ENCODE measurements at regions not wholly inside any gene's neighbourhood (a gene's known extent, or its start where the extent isn't known, plus 50 kb on each side); places are given as distances from the start of the nearest gene placed in this dataset.

DNA sequence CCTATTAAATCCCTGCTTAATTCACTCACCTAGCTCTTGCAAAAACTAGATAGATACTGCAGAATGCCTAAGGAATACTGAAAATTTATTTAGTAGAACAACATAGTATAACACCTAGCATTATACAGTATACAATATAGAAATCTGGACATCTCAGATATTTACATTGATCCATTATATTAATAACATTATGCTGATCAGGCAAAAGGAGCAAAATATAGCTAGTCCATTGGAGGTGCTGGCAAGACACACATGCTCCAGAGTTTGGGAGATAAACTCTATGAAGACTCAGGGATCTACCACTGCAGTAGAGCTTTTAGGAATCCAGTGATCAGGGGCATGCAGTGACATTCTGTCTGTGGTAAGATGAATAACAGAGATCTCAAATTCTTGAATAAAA is 357.6 kb downstream of the TBC1D4 start:
- Histone ChIP-seq H3K9me3 (replicated peaks) (no peaks in the 10 kb centered on the region), H3K4me3 (no peak overlapping the region), H3K27ac (no peak overlapping the region), H3K27me3 (no peaks in the 10 kb centered on the region), H3K36me3 (no peaks in the 10 kb centered on the region), H3K4me1 (no peaks in the 10 kb centered on the region)
- DNase-seq, result no peak

DNA sequence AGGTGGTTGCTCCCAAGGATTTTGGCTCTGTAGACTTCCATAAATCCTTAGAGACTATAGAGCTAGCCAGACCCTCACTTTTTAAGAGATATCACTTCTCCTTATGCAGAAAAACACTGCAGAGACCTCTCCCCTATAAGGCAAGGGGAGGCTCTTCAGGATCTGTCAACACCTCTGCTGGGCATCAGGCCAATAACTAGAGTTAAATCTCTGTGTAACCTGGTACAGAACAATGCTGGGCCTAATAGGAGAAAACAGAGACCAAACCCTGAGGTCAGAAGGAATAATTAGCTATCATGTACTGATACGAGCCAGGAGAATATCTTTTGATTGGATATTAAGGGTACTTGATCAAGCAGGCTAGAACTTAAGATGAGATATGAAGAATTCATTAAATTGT is 358.5 kb downstream of the TBC1D4 start:
- H3K36me3 ChIP-seq, result no peaks in the 10 kb centered on the region
- no peaks in the 10 kb centered on the region for H3K4me1 ChIP-seq
- H3K27me3 ChIP-seq, result no peaks in the 10 kb centered on the region
- no peak overlapping the region for H3K4me3 ChIP-seq
- H3K9me3 ChIP-seq (replicated peaks), result no peaks in the 10 kb centered on the region
- H3K27ac ChIP-seq, result no peak overlapping the region
- DNase-seq, result no peak

DNA sequence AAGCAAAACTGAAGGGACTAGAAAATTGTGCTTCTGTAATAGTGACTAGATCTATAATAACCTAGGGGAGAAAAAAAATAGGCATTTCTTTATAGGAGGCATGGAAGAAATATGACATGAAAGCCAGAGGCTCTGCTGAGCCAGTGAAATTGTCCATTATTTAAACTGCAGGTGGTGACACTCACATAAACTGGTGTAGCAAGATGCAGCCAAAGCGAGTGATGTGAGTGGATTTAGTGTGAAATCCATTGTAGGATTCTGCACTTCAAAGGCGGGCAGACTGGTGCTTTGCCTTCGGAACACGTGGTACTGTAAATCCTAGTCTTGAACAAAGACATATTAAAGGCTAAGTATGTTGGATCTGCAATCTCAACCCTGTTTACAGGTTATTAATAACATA is 361.9 kb downstream of the TBC1D4 start:
- Histone ChIP-seq H3K27me3 (no peaks in the 10 kb centered on the region), H3K27ac (no peak overlapping the region), H3K36me3 (no peaks in the 10 kb centered on the region), H3K4me3 (no peak overlapping the region), H3K9me3 (replicated peaks) (no peaks in the 10 kb centered on the region), H3K4me1 (no peaks in the 10 kb centered on the region)
- no peak for DNase-seq

- Histone ChIP-seq H3K36me3 (no peaks in the 10 kb centered on the region), H3K4me3 (no peak overlapping the region), H3K27me3 (no peaks in the 10 kb centered on the region), H3K27ac (no peak overlapping the region), H3K9me3 (replicated peaks) (no peaks in the 10 kb centered on the region), H3K4me1 (no peaks in the 10 kb centered on the region)
- DNase-seq, result no peak
These were observed 366.8 kb downstream of the TBC1D4 start for GRCh38 chr13:75115171-75115570.

DNA sequence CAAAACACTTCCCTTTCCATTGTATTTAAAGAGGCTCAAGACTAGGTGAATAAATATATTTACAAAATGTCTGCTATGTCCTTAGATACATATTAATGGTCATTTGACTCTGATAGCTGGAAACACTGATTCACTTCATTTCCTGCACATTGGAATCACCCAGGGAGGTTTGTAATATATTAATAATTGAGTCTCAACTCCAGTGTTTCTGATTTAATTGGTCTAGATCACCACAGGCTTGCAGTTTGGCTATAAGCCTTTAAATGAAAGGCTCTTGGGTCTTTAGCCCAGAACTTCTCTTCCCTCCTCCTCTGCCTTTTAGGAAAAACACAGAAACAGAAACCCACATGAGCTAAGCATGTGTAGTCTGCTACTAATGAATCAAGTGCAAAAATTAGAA is 378.0 kb downstream of the TBC1D4 start:
- no peaks in the 10 kb centered on the region for H3K4me1 ChIP-seq
- H3K36me3 ChIP-seq, result no peaks in the 10 kb centered on the region
- H3K27ac ChIP-seq, result no peak overlapping the region
- no peak for DNase-seq
- H3K27me3 ChIP-seq, result no peaks in the 10 kb centered on the region
- H3K4me3 ChIP-seq, result no peak overlapping the region
- no peaks in the 10 kb centered on the region for H3K9me3 ChIP-seq (replicated peaks)

DNA sequence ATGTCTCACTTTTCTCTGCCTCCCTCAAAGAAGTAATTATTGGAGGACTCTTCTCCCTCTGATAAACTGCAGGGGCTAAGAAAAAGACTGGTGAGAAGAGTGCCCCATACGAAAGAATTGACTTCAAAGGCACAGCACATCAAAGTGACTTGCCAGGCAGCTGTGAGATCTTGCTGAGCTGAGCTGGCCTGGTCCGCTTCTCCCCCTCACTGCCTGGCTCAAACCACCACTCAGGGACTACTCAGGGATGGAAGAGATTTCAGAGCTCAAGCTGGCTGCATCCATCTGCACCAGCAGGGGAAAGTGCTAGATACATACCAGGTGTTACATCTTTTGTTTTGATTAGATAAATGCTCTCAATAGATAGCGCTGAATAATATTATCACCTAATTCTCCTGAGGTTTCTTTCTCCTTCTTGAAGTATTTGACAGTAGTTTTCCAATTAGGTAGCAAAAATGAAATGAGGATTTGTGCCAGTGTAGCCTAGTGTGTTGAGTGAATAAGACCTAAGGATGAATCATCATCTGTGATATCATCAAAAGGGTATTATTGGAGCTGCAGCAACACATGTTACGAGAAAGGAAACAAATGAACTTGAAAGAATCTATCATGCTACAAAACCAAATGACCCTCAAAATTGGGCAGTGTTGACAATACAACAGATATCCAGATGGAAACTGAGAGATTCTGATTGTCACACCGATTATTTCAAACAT is 379.8 kb downstream of the TBC1D4 start:
- no peak overlapping the region for H3K4me3 ChIP-seq
- DNase-seq, result peak; percentile 3 to 15
- peaks cover 3% of the 10 kb centered on the region; the same call in 1 of the 2 replicates for H3K4me1 ChIP-seq
- no peaks in the 10 kb centered on the region for H3K9me3 ChIP-seq (replicated peaks)
- no peak overlapping the region for H3K27ac ChIP-seq
- H3K27me3 ChIP-seq, result no peaks in the 10 kb centered on the region
- no peaks in the 10 kb centered on the region for H3K36me3 ChIP-seq

DNA sequence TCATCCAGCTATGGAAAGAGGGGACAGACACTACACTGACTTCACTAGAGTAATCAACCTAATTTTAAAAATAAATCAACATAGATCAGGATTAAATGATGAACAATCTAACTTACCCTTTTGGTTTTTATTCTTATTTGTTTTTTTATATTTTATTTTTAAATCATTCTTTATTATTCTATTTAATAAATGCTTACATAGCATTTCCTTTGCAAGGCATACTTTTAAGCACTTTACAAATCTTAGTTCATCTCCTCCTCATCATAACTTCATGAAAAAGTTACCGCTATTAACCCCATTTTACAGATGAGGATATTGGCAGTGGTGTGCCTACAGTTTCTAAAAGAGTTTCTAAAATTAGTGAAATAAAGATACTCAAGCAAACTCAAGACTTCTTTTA is 380.6 kb downstream of the TBC1D4 start:
- no peak overlapping the region for H3K4me3 ChIP-seq
- peaks cover 3% of the 10 kb centered on the region; the same call in 1 of the 2 replicates for H3K4me1 ChIP-seq
- DNase-seq, result no peak
- H3K36me3 ChIP-seq, result no peaks in the 10 kb centered on the region
- no peaks in the 10 kb centered on the region for H3K27me3 ChIP-seq
- H3K27ac ChIP-seq, result no peak overlapping the region
- H3K9me3 ChIP-seq (replicated peaks), result no peaks in the 10 kb centered on the region

GRCh38 chr13:75092143-75092542 is 389.8 kb downstream of the TBC1D4 start:
- Histone ChIP-seq H3K27ac (no peak overlapping the region), H3K27me3 (no peaks in the 10 kb centered on the region), H3K4me3 (no peak overlapping the region), H3K4me1 (0 out of 2 replicates have a peak, but pooled peaks cover 4% of the 10 kb centered on the region), H3K9me3 (replicated peaks) (no peaks in the 10 kb centered on the region), H3K36me3 (no peaks in the 10 kb centered on the region)
- DNase-seq, result no peak

- Histone ChIP-seq H3K36me3 (no peaks in the 10 kb centered on the region), H3K27ac (no peak overlapping the region), H3K9me3 (replicated peaks) (no peaks in the 10 kb centered on the region), H3K27me3 (no peaks in the 10 kb centered on the region), H3K4me1 (0 out of 2 replicates have a peak, but pooled peaks cover 4% of the 10 kb centered on the region), H3K4me3 (no peak overlapping the region)
- no peak for DNase-seq
These were observed 390.3 kb downstream of the TBC1D4 start for GRCh38 chr13:75091718-75092117.

DNA sequence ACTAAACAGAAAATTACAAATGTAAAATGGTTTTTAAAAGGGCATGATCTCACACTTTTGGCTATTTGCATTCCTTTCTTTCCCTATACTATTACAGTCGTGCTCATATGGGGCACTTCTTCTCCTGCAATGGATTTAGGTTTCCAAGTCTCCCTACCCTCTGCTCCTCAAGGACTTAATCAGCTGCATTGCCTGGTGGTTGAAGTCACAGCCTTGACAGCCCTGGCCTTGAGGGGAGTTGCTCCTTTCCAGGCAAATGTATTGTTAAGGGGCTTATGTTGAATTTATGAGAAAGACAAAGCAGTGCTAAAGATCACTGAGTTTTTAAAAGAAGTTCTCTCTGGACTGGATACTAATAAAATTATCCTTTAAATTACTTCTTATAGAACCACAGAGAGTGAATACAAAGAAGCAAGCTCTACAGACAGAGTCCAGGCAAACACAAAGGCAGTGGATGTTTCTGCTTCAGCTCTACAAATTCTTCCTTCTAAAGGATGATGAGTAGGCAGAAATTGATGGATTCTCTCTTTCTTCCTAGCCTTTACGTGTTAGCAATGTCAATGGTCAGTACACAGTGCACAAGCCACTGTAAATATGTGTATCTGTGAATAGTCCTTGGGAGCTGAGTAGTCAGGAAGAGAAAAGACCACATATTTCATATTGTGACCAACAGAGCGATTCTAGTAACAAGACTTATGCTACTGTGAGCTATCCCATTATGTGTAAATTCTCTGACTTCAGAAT is 390.9 kb downstream of the TBC1D4 start:
- no peak overlapping the region for H3K27ac ChIP-seq
- no peaks in the 10 kb centered on the region for H3K9me3 ChIP-seq (replicated peaks)
- no peak for DNase-seq
- H3K4me3 ChIP-seq, result no peak overlapping the region
- 0 out of 2 replicates have a peak, but pooled peaks cover 4% of the 10 kb centered on the region for H3K4me1 ChIP-seq
- H3K36me3 ChIP-seq, result no peaks in the 10 kb centered on the region
- H3K27me3 ChIP-seq, result no peaks in the 10 kb centered on the region

- H3K27ac ChIP-seq, result no peak overlapping the region
- no peaks in the 10 kb centered on the region for H3K27me3 ChIP-seq
- H3K4me1 ChIP-seq, result 0 out of 2 replicates have a peak, but pooled peaks cover 4% of the 10 kb centered on the region
- H3K9me3 ChIP-seq (replicated peaks), result no peaks in the 10 kb centered on the region
- no peak overlapping the region for H3K4me3 ChIP-seq
- no peak for DNase-seq
- H3K36me3 ChIP-seq, result no peaks in the 10 kb centered on the region
These were observed 393.1 kb downstream of the TBC1D4 start for GRCh38 chr13:75088915-75089314.

- H3K9me3 ChIP-seq (replicated peaks), result no peaks in the 10 kb centered on the region
- no peaks in the 10 kb centered on the region for H3K27me3 ChIP-seq
- no peaks in the 10 kb centered on the region for H3K36me3 ChIP-seq
- no peak overlapping the region for H3K27ac ChIP-seq
- H3K4me3 ChIP-seq, result no peak overlapping the region
- no peak for DNase-seq
- peaks cover 6% of the 10 kb centered on the region for H3K4me1 ChIP-seq
These were observed 402.7 kb downstream of the TBC1D4 start for GRCh38 chr13:75079226-75079625.

DNA sequence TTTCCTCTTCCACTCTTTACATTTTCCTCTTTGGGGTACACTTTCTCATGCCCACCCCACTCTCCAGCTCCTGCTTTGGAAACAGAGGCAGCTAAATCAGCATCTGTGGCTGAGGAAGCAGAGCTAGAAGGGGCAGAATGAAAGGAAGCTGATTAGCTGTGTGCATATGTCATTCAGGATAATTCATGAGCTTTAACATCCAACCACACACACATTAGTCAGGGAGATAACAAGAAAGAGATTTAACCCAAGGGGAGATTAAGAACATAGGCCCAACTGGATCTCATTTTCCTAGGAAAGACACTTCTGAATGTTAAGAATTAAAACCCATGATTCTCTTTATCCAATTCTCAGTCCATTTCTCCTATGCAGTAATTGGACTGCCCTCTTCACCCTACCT is 405.5 kb downstream of the TBC1D4 start:
- no peak for DNase-seq
- Histone ChIP-seq H3K27ac (no peak overlapping the region), H3K36me3 (no peaks in the 10 kb centered on the region)

DNA sequence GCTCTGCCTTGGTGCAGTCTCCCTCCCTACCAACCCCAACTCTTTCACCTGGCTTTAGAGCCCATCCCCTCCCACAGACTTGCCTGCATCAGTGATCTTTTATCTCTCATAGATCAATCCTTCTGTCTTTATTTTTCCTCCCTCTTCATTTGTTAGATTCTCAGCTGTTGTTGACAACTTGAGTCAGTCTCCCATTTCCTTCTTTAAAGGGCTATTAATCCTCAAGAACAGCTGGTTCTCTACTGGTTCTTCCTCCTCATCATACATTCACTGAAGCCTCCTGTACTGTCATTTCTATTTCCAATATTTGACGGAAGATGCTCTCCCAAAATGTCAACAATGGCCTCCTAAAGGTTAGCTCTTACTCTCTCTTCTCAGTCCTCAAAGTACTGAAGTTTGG is 408.2 kb downstream of the TBC1D4 start:
- Histone ChIP-seq H3K4me1 (peaks cover 19% of the 10 kb centered on the region), H3K9me3 (replicated peaks) (no peaks in the 10 kb centered on the region), H3K36me3 (no peaks in the 10 kb centered on the region), H3K27ac (peak overlapping the region; percentile 3; the same call in 1 of the 2 replicates), H3K4me3 (no peak overlapping the region), H3K27me3 (no peaks in the 10 kb centered on the region)
- DNase-seq, result peak in 1 of 2 experiments; percentile 57

More for the DNA sequence above, 405.5 kb downstream of the TBC1D4 start:
- Histone ChIP-seq H3K4me1 (peaks cover 19% of the 10 kb centered on the region), H3K9me3 (replicated peaks) (no peaks in the 10 kb centered on the region), H3K27me3 (no peaks in the 10 kb centered on the region), H3K4me3 (no peak overlapping the region)

DNA sequence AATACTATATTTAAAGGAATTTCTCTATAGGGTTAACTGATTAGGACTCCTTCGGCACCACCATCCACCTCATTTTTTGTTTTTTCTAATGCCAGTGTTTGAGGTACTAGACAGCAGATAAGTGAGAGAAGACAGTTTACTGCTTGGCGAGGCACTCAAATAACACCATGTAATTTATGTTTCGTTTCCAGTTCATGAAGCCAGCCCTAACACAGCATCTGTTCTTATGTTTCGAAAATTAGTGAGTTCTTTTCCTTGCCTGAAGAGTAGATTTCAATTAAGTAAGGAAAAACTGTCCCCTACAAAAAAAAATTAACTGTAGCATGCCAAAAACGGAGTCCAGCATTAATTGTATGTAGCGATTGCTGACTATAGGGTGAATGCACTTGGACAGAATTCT is 409.1 kb downstream of the TBC1D4 start:
- DNase-seq, result no peak
- Histone ChIP-seq H3K27ac (peak overlapping the region; percentile 3; the same call in 1 of the 2 replicates), H3K4me1 (peaks cover 19% of the 10 kb centered on the region)

More for the DNA sequence above, 409.1 kb downstream of the TBC1D4 start:
- Histone ChIP-seq H3K9me3 (replicated peaks) (no peaks in the 10 kb centered on the region), H3K27me3 (no peaks in the 10 kb centered on the region), H3K4me3 (no peak overlapping the region), H3K36me3 (no peaks in the 10 kb centered on the region)

Data from SJCRH30 (cell line).